HG03045 (cell line): ENCODE measurements at regions not wholly inside any gene's neighbourhood (a gene's known extent, or its start where the extent isn't known, plus 50 kb on each side); places are given as distances from the start of the nearest gene placed in this dataset.

Experiments
- ATAC-seq: cut with Tn5 transposase; IDR thresholded peaks from one replicate; pipeline ENCODE4 v1.9.1; 2021; ENCODE audit warnings: mild to moderate bottlenecking, moderate library complexity; ENCODE audit not compliant: unreplicated experiment

GRCh38 chr2:66382091-66382490 lies 52.8 kb upstream of the MEIS1 start:
- no peak for ATAC-seq

- ATAC-seq, result no peak
Observed at GRCh38 chr2:66379473-66379872, 55.5 kb upstream of the MEIS1 start.

- ATAC-seq, result no peak
Observed at GRCh38 chr2:66377832-66378231, 57.1 kb upstream of the MEIS1 start.

GRCh38 chr2:66370824-66371223 lies 64.1 kb upstream of the MEIS1 start:
- ATAC-seq, result no peak

- ATAC-seq, result no peak
Observed at GRCh38 chr2:66366619-66367018, 68.3 kb upstream of the MEIS1 start.

- ATAC-seq, result no peak
Observed at GRCh38 chr2:66364495-66365333, 70.2 kb upstream of the MEIS1 start.

GRCh38 chr2:66362701-66363100 lies 72.2 kb upstream of the MEIS1 start:
- ATAC-seq, result no peak

- no peak for ATAC-seq
Observed at GRCh38 chr2:66346231-66346664, 88.7 kb upstream of the MEIS1 start.

- ATAC-seq, result no peak
Observed at GRCh38 chr2:66344087-66344663, 90.8 kb upstream of the MEIS1 start.

- ATAC-seq, result no peak
Observed at GRCh38 chr2:66343259-66343658, 91.7 kb upstream of the MEIS1 start.

- ATAC-seq, result no peak
Observed at GRCh38 chr2:66340521-66340920, 94.4 kb upstream of the MEIS1 start.

- no peak for ATAC-seq
Observed at GRCh38 chr2:66334237-66335029, 100.5 kb upstream of the MEIS1 start.

GRCh38 chr2:66331176-66331575 lies 103.7 kb upstream of the MEIS1 start:
- ATAC-seq, result no peak

- ATAC-seq, result no peak
Observed at GRCh38 chr2:66329081-66329605, 105.8 kb upstream of the MEIS1 start.

GRCh38 chr2:66327066-66327740 lies 107.7 kb upstream of the MEIS1 start:
- ATAC-seq, result no peak

- no peak for ATAC-seq
Observed at GRCh38 chr2:66324909-66325528, 109.9 kb upstream of the MEIS1 start.

GRCh38 chr2:66324356-66324755 lies 110.6 kb upstream of the MEIS1 start:
- no peak for ATAC-seq

- no peak for ATAC-seq
Observed at GRCh38 chr2:66323406-66323805, 111.5 kb upstream of the MEIS1 start.

GRCh38 chr2:66322506-66323260 lies 112.2 kb upstream of the MEIS1 start:
- ATAC-seq, result no peak
